Mesenteric fat pad (tissue), 1 donor: ENCODE measurements at regions not wholly inside any gene's neighbourhood (a gene's known extent, or its start where the extent isn't known, plus 50 kb on each side); places are given as distances from the start of the nearest gene placed in this dataset.
"Not testable (repeated sequence)": the region's sequence is repeated elsewhere in the genome, so short reads cannot be mapped to it uniquely, and the experiment has no call there.

ENCODE experiments used
- DNase-seq: peaks from one replicate; pipeline ENCODE4 v3.0.0-alpha.2; 2020; ENCODE audit warnings: low spot score
- donor health status: DM: yes; HTN: yes; CAD: no.

GRCh38 chr2:7670905-7671641 lies 753.9 kb downstream of the RNF144A start:
- DNase-seq, result no peak

GRCh38 chr2:7672027-7672684 lies 754.9 kb downstream of the RNF144A start:
- DNase-seq, result no peak

- DNase-seq, result no peak
These were observed 755.5 kb downstream of the RNF144A start for GRCh38 chr2:7672685-7673071.

- no peak for DNase-seq
These were observed 755.9 kb downstream of the RNF144A start for GRCh38 chr2:7673101-7673500.

GRCh38 chr2:7673853-7674252 lies 756.6 kb downstream of the RNF144A start:
- no peak for DNase-seq

GRCh38 chr2:7674606-7675005 lies 757.4 kb downstream of the RNF144A start:
- DNase-seq, result no peak

- no peak for DNase-seq
These were observed 759.5 kb downstream of the RNF144A start for GRCh38 chr2:7676714-7677113.

GRCh38 chr2:7681881-7682461 lies 764.8 kb downstream of the RNF144A start:
- DNase-seq, result no peak

GRCh38 chr2:7683196-7683595 lies 766.0 kb downstream of the RNF144A start:
- no peak for DNase-seq

- DNase-seq, result no peak
These were observed 766.5 kb downstream of the RNF144A start for GRCh38 chr2:7683708-7684107.

- DNase-seq, result no peak
These were observed 768.3 kb downstream of the RNF144A start for GRCh38 chr2:7685342-7686015.

- no peak for DNase-seq
These were observed 768.8 kb downstream of the RNF144A start for GRCh38 chr2:7686016-7686385.

- DNase-seq, result no peak
These were observed 774.9 kb downstream of the RNF144A start for GRCh38 chr2:7691961-7692656.

GRCh38 chr2:7692657-7693161 lies 775.5 kb downstream of the RNF144A start:
- no peak for DNase-seq

- DNase-seq, result no peak
These were observed 776.2 kb downstream of the RNF144A start for GRCh38 chr2:7693246-7694075.

- no peak for DNase-seq
These were observed 777.1 kb downstream of the RNF144A start for GRCh38 chr2:7694076-7694985.

GRCh38 chr2:7696556-7696955 lies 779.3 kb downstream of the RNF144A start:
- not testable (repeated sequence) for DNase-seq

- no peak for DNase-seq
These were observed 779.8 kb downstream of the RNF144A start for GRCh38 chr2:7697052-7697451.

- DNase-seq, result no peak
These were observed 784.6 kb downstream of the RNF144A start for GRCh38 chr2:7701791-7702190.
